ENCODE measurements at regions not wholly inside any gene's neighbourhood (a gene's known extent, or its start where the extent isn't known, plus 50 kb on each side); places are given as distances from the start of the nearest gene placed in this dataset.

GRCh38 chr1:50342525-50342924 lies 80.7 kb downstream of the DMRTA2 start:
- Histone ChIP-seq H3K27me3 (ENCODE audit: control insufficient read depth, insufficient read depth, low read length) (peaks cover 3% of the 10 kb centered on the region), H3K36me3 (ENCODE audit: control insufficient read depth, insufficient read depth, low read length) (no peaks in the 10 kb centered on the region), H3K4me3 (ENCODE audit: low read length) (no peak overlapping the region), H3K4me1 (ENCODE audit: control insufficient read depth, insufficient read depth, low read length) (peaks cover 3% of the 10 kb centered on the region), H3K9me3 (replicated peaks; ENCODE audit: control insufficient read depth, low read depth, low read length) (no peaks in the 10 kb centered on the region), H3K27ac (ENCODE audit: low read length) (no peak overlapping the region)
- DNase-seq, result no peak

- no peaks in the 10 kb centered on the region for H3K36me3 ChIP-seq (ENCODE audit: control insufficient read depth, insufficient read depth, low read length)
- no peak for DNase-seq
- H3K27ac ChIP-seq (ENCODE audit: low read length), result no peak overlapping the region
- peaks cover 26% of the 10 kb centered on the region for H3K27me3 ChIP-seq (ENCODE audit: control insufficient read depth, insufficient read depth, low read length)
- H3K4me1 ChIP-seq (ENCODE audit: control insufficient read depth, insufficient read depth, low read length), result peaks cover 11% of the 10 kb centered on the region
- 71% methylated on average over 4 of the region's 5 CpGs for WGBS (ENCODE audit: insufficient coverage)
- H3K9me3 ChIP-seq (replicated peaks; ENCODE audit: control insufficient read depth, low read depth, low read length), result no peaks in the 10 kb centered on the region
- no peak overlapping the region for H3K4me3 ChIP-seq (ENCODE audit: low read length)
Observed at GRCh38 chr1:50335036-50335435, 88.2 kb downstream of the DMRTA2 start.

- peak overlapping the region; percentile 21 for H3K4me3 ChIP-seq (ENCODE audit: low read length)
- peaks cover 30% of the 10 kb centered on the region for H3K27me3 ChIP-seq (ENCODE audit: control insufficient read depth, insufficient read depth, low read length)
- DNase-seq, result peak; percentile 20
- H3K36me3 ChIP-seq (ENCODE audit: control insufficient read depth, insufficient read depth, low read length), result no peaks in the 10 kb centered on the region
- WGBS (ENCODE audit: insufficient coverage), result 3% methylated on average over 37 of the region's 37 CpGs
- no peaks in the 10 kb centered on the region for H3K9me3 ChIP-seq (replicated peaks; ENCODE audit: control insufficient read depth, low read depth, low read length)
- peaks cover 11% of the 10 kb centered on the region for H3K4me1 ChIP-seq (ENCODE audit: control insufficient read depth, insufficient read depth, low read length)
- H3K27ac ChIP-seq (ENCODE audit: low read length), result no peak overlapping the region
Observed at GRCh38 chr1:50333595-50333974, 89.7 kb downstream of the DMRTA2 start.

- 1% methylated on average over 54 of the region's 56 CpGs for WGBS (ENCODE audit: insufficient coverage)
- Histone ChIP-seq H3K36me3 (ENCODE audit: control insufficient read depth, insufficient read depth, low read length) (no peaks in the 10 kb centered on the region), H3K27ac (ENCODE audit: low read length) (no peak overlapping the region), H3K4me3 (ENCODE audit: low read length) (peak overlapping the region; percentile 21), H3K27me3 (ENCODE audit: control insufficient read depth, insufficient read depth, low read length) (peaks cover 30% of the 10 kb centered on the region), H3K9me3 (replicated peaks; ENCODE audit: control insufficient read depth, low read depth, low read length) (no peaks in the 10 kb centered on the region), H3K4me1 (ENCODE audit: control insufficient read depth, insufficient read depth, low read length) (peaks cover 11% of the 10 kb centered on the region)
- DNase-seq, result peak; percentile 48
Observed at GRCh38 chr1:50332941-50333594, 90.2 kb downstream of the DMRTA2 start.

- WGBS (ENCODE audit: insufficient coverage), result no CpG with 5 or more reads among the region's 4 CpGs
- peaks cover 22% of the 10 kb centered on the region for H3K27me3 ChIP-seq (ENCODE audit: control insufficient read depth, insufficient read depth, low read length)
- no peak overlapping the region for H3K4me3 ChIP-seq (ENCODE audit: low read length)
- no peaks in the 10 kb centered on the region for H3K36me3 ChIP-seq (ENCODE audit: control insufficient read depth, insufficient read depth, low read length)
- no peaks in the 10 kb centered on the region for H3K9me3 ChIP-seq (replicated peaks; ENCODE audit: control insufficient read depth, low read depth, low read length)
- H3K27ac ChIP-seq (ENCODE audit: low read length), result no peak overlapping the region
- DNase-seq, result no peak
- H3K4me1 ChIP-seq (ENCODE audit: control insufficient read depth, insufficient read depth, low read length), result peaks cover 11% of the 10 kb centered on the region
Observed at GRCh38 chr1:50329332-50329932, 93.8 kb downstream of the DMRTA2 start.

GRCh38 chr1:50328552-50328951 lies 94.7 kb downstream of the DMRTA2 start:
- DNase-seq, result no peak
- H3K4me3 ChIP-seq (ENCODE audit: low read length), result no peak overlapping the region
- no peaks in the 10 kb centered on the region for H3K9me3 ChIP-seq (replicated peaks; ENCODE audit: control insufficient read depth, low read depth, low read length)
- 47% methylated on average over 2 of the region's 4 CpGs for WGBS (ENCODE audit: insufficient coverage)
- peaks cover 15% of the 10 kb centered on the region for H3K27me3 ChIP-seq (ENCODE audit: control insufficient read depth, insufficient read depth, low read length)
- no peak overlapping the region for H3K27ac ChIP-seq (ENCODE audit: low read length)
- H3K36me3 ChIP-seq (ENCODE audit: control insufficient read depth, insufficient read depth, low read length), result no peaks in the 10 kb centered on the region
- peaks cover 8% of the 10 kb centered on the region for H3K4me1 ChIP-seq (ENCODE audit: control insufficient read depth, insufficient read depth, low read length)

- Histone ChIP-seq H3K4me3 (ENCODE audit: low read length) (no peak overlapping the region), H3K27ac (ENCODE audit: low read length) (no peak overlapping the region), H3K36me3 (ENCODE audit: control insufficient read depth, insufficient read depth, low read length) (no peaks in the 10 kb centered on the region), H3K9me3 (replicated peaks; ENCODE audit: control insufficient read depth, low read depth, low read length) (no peaks in the 10 kb centered on the region), H3K4me1 (ENCODE audit: control insufficient read depth, insufficient read depth, low read length) (no peaks in the 10 kb centered on the region), H3K27me3 (ENCODE audit: control insufficient read depth, insufficient read depth, low read length) (peaks cover 4% of the 10 kb centered on the region)
- WGBS (ENCODE audit: insufficient coverage), result 91% methylated on average over 16 of the region's 17 CpGs
- no peak for DNase-seq
Observed at GRCh38 chr1:50326026-50326425, 97.2 kb downstream of the DMRTA2 start.

GRCh38 chr1:50322579-50322978 lies 100.7 kb downstream of the DMRTA2 start:
- WGBS (ENCODE audit: insufficient coverage), result 20% methylated on average over 2 of the region's 2 CpGs

GRCh38 chr1:50318428-50318827 lies 104.8 kb downstream of the DMRTA2 start:
- Histone ChIP-seq H3K9me3 (replicated peaks; ENCODE audit: control insufficient read depth, low read depth, low read length) (no peaks in the 10 kb centered on the region), H3K4me1 (ENCODE audit: control insufficient read depth, insufficient read depth, low read length) (no peaks in the 10 kb centered on the region), H3K4me3 (ENCODE audit: low read length) (no peak overlapping the region), H3K27ac (ENCODE audit: low read length) (no peak overlapping the region), H3K36me3 (ENCODE audit: control insufficient read depth, insufficient read depth, low read length) (no peaks in the 10 kb centered on the region), H3K27me3 (ENCODE audit: control insufficient read depth, insufficient read depth, low read length) (no peaks in the 10 kb centered on the region)
- DNase-seq, result no peak

More at GRCh38 chr1:50322579-50322978, 100.7 kb downstream of the DMRTA2 start:
- Histone ChIP-seq H3K4me1 (ENCODE audit: control insufficient read depth, insufficient read depth, low read length) (no peaks in the 10 kb centered on the region), H3K36me3 (ENCODE audit: control insufficient read depth, insufficient read depth, low read length) (no peaks in the 10 kb centered on the region), H3K4me3 (ENCODE audit: low read length) (no peak overlapping the region), H3K27me3 (ENCODE audit: control insufficient read depth, insufficient read depth, low read length) (no peaks in the 10 kb centered on the region), H3K9me3 (replicated peaks; ENCODE audit: control insufficient read depth, low read depth, low read length) (no peaks in the 10 kb centered on the region), H3K27ac (ENCODE audit: low read length) (no peak overlapping the region)
- DNase-seq, result no peak

GRCh38 chr1:50308878-50309277 lies 114.4 kb downstream of the DMRTA2 start:
- Histone ChIP-seq H3K27me3 (ENCODE audit: control insufficient read depth, insufficient read depth, low read length) (no peaks in the 10 kb centered on the region), H3K9me3 (replicated peaks; ENCODE audit: control insufficient read depth, low read depth, low read length) (no peaks in the 10 kb centered on the region), H3K27ac (ENCODE audit: low read length) (no peak overlapping the region), H3K36me3 (ENCODE audit: control insufficient read depth, insufficient read depth, low read length) (no peaks in the 10 kb centered on the region), H3K4me3 (ENCODE audit: low read length) (no peak overlapping the region), H3K4me1 (ENCODE audit: control insufficient read depth, insufficient read depth, low read length) (no peaks in the 10 kb centered on the region)
- peak; percentile 70 for DNase-seq
- 0% methylated on average over 2 of the region's 6 CpGs for WGBS (ENCODE audit: insufficient coverage)

- Histone ChIP-seq H3K27me3 (ENCODE audit: control insufficient read depth, insufficient read depth, low read length) (no peaks in the 10 kb centered on the region), H3K36me3 (ENCODE audit: control insufficient read depth, insufficient read depth, low read length) (no peaks in the 10 kb centered on the region), H3K9me3 (replicated peaks; ENCODE audit: control insufficient read depth, low read depth, low read length) (no peaks in the 10 kb centered on the region), H3K4me1 (ENCODE audit: control insufficient read depth, insufficient read depth, low read length) (no peaks in the 10 kb centered on the region), H3K27ac (ENCODE audit: low read length) (no peak overlapping the region), H3K4me3 (ENCODE audit: low read length) (no peak overlapping the region)
- WGBS (ENCODE audit: insufficient coverage), result no CpG with 5 or more reads among the region's 1 CpG
- no peak for DNase-seq
Observed at GRCh38 chr1:50305808-50306207, 117.4 kb downstream of the DMRTA2 start.
